Keratinocyte (primary cell): ENCODE measurements at regions not wholly inside any gene's neighbourhood (a gene's known extent, or its start where the extent isn't known, plus 50 kb on each side); places are given as distances from the start of the nearest gene placed in this dataset.

Source experiments
- DNase-seq: peaks from one replicate; pipeline ENCODE4 v3.0.0-alpha.2; 2011; ENCODE audit warnings: low read depth, missing footprints, low spot score
- FAIRE-seq: peaks from 2 replicates; lab custom pipeline; 2011; peaks lifted over from hg19 to GRCh38; lab: Jason Lieb, UNC
- H2AFZ ChIP-seq: 2 replicates; pipeline ENCODE4 v1.6.0; 2012; ENCODE audit warnings: low read length, control low read depth, inconsistent platforms; ENCODE audit not compliant: control insufficient read depth
- H3K27ac ChIP-seq: 2 replicates; pipeline ENCODE4 v1.5.1; 2011; ENCODE audit warnings: low read length; ENCODE audit not compliant: control insufficient read depth, insufficient read depth
- H3K27me3 ChIP-seq: 3 replicates; pipeline ENCODE4 v1.6.0; 2011; ENCODE audit warnings: low read length; ENCODE audit not compliant: control insufficient read depth, insufficient read depth; ENCODE audit errors: extremely low read depth
- H3K36me3 ChIP-seq, 2 experiments: 2 replicates in 1 of 2; 3 replicates in 1 of 2; pipeline ENCODE4 v1.5.1; 2011; ENCODE audit warnings: low read length in 2 of 2, mild to moderate bottlenecking in 1 of 2; ENCODE audit not compliant: control insufficient read depth in 2 of 2, insufficient read depth in 2 of 2; ENCODE audit errors: extremely low read depth in 1 of 2
- H3K4me1 ChIP-seq: 3 replicates; pipeline ENCODE4 v1.5.1; 2011; ENCODE audit warnings: low read length; ENCODE audit not compliant: control insufficient read depth, insufficient read depth; ENCODE audit errors: extremely low read depth
- H3K4me2 ChIP-seq: 3 replicates; pipeline ENCODE4 v1.6.0; 2011; ENCODE audit warnings: low read depth, low read length; ENCODE audit not compliant: control insufficient read depth, insufficient read depth; ENCODE audit errors: extremely low read depth
- H3K4me3 ChIP-seq, 3 experiments: fragments of 200-600 bp in 1 of 3; sonication (generic) in 1 of 3; 2 replicates in 2 of 3; 3 replicates in 1 of 3; pipeline ENCODE4 v1.5.1; 2011 to 2016; ENCODE audit warnings: low read length in 3 of 3, mild to moderate bottlenecking in 3 of 3, control low read depth in 2 of 3, inconsistent platforms in 1 of 3, low read depth in 1 of 3, mixed read lengths in 1 of 3, mixed run types in 1 of 3, moderate library complexity in 1 of 3; ENCODE audit not compliant: control insufficient read depth in 2 of 3, insufficient read depth in 2 of 3; ENCODE audit errors: extremely low read depth in 1 of 3
- H3K79me2 ChIP-seq: 2 replicates; pipeline ENCODE4 v1.6.0; 2012; ENCODE audit warnings: low read length; ENCODE audit not compliant: control insufficient read depth, insufficient read depth
- H3K9ac ChIP-seq: 3 replicates; pipeline ENCODE4 v1.6.0; 2011; ENCODE audit warnings: low read length; ENCODE audit not compliant: control insufficient read depth, insufficient read depth; ENCODE audit errors: extremely low read depth
- H3K9me1 ChIP-seq: 3 replicates; pipeline ENCODE4 v1.6.0; 2011; ENCODE audit warnings: low read length; ENCODE audit not compliant: control insufficient read depth, insufficient read depth; ENCODE audit errors: extremely low read depth
- H3K9me3 ChIP-seq: 2 replicates; pipeline ENCODE4 v1.5.1; 2012; ENCODE audit warnings: low read depth, low read length; ENCODE audit not compliant: control insufficient read depth
- H4K20me1 ChIP-seq: 3 replicates; pipeline ENCODE4 v1.6.0; 2011; ENCODE audit warnings: low read length; ENCODE audit not compliant: control insufficient read depth, insufficient read depth; ENCODE audit errors: extremely low read depth
- CTCF ChIP-seq, 3 experiments: IDR thresholded peaks in 1 of 3; conservative IDR thresholded peaks in 1 of 3; optimal IDR thresholded peaks in 1 of 3; 2 replicates in 2 of 3; 3 replicates in 1 of 3; pipeline versions ENCODE3 to v1.5.1; 2011; ENCODE audit warnings: low read length in 3 of 3, mild to moderate bottlenecking in 3 of 3, moderate library complexity in 2 of 3, control low read depth in 1 of 3, inconsistent platforms in 1 of 3; ENCODE audit not compliant: insufficient read depth in 2 of 3; ENCODE audit errors: extremely low read depth in 1 of 3
- EZH2 ChIP-seq: IDR thresholded peaks from one replicate; pipeline ENCODE4 v1.6.1; 2012; ENCODE audit warnings: inconsistent platforms, mild to moderate bottlenecking, low read length, moderate library complexity
- dilution Hi-C: fragments of 300-500 bp; cut with MboI; formaldehyde crosslinking; loops from one replicate; pipeline ENCODE4 v1.7.0; 2020; ENCODE audit warnings: low sequenced_read_pairs; ENCODE audit not compliant: extremely low pct_ligation_motif_present

GRCh38 chr11:115906171-115906570 is 402.0 kb upstream of the CADM1 start:
- Histone ChIP-seq H3K27ac (no peak overlapping the region), H3K9ac (no peak overlapping the region)
- no peak for TF ChIP-seq EZH2
- no peak for TF ChIP-seq CTCF (optimal IDR thresholded peaks at IDR 0.05 in 1 of 3, IDR thresholded peaks at IDR 0.05 in 1 of 3, conservative IDR thresholded peaks at IDR 0.05 in 1 of 3; ENCODE audit: extremely low read depth in 1 of 3, insufficient read depth in 2 of 3, low read length in 3 of 3)

GRCh38 chr11:115905341-115906000 is 401.3 kb upstream of the CADM1 start:
- H3K4me2 ChIP-seq, result no peak overlapping the region
- H3K27me3 ChIP-seq, result peaks cover 4% of the 10 kb centered on the region

More at GRCh38 chr11:115906171-115906570, 402.0 kb upstream of the CADM1 start:
- no peaks in the 10 kb centered on the region for H3K79me2 ChIP-seq
- no peaks in the 10 kb centered on the region for H3K9me1 ChIP-seq
- H3K4me1 ChIP-seq, result no peaks in the 10 kb centered on the region
- dilution Hi-C loops, result no loop called here
- H3K4me2 ChIP-seq, result no peak overlapping the region
- FAIRE-seq (no peak), DNase-seq (no peak)
- H3K36me3 ChIP-seq, result no peaks in the 10 kb centered on the region
- H4K20me1 ChIP-seq, result no peaks in the 10 kb centered on the region
- peaks cover 4% of the 10 kb centered on the region for H3K27me3 ChIP-seq
- no peak overlapping the region for H2AFZ ChIP-seq
- H3K4me3 ChIP-seq, result no peak overlapping the region
- H3K9me3 ChIP-seq, result no peaks in the 10 kb centered on the region

More at GRCh38 chr11:115905341-115906000, 401.3 kb upstream of the CADM1 start:
- no peaks in the 10 kb centered on the region for H3K36me3 ChIP-seq
- H2AFZ ChIP-seq, result no peak overlapping the region
- no peaks in the 10 kb centered on the region for H3K4me1 ChIP-seq
- no peaks in the 10 kb centered on the region for H3K9me3 ChIP-seq
- H3K4me3 ChIP-seq, result no peak overlapping the region
- no peak for FAIRE-seq
- H3K9me1 ChIP-seq, result no peaks in the 10 kb centered on the region
- dilution Hi-C loops, result no loop called here
- no peak for DNase-seq
- no peak overlapping the region for H3K27ac ChIP-seq
- no peaks in the 10 kb centered on the region for H4K20me1 ChIP-seq
- TF ChIP-seq EZH2, result no peak
- no peak for TF ChIP-seq CTCF (optimal IDR thresholded peaks at IDR 0.05 in 1 of 3, IDR thresholded peaks at IDR 0.05 in 1 of 3, conservative IDR thresholded peaks at IDR 0.05 in 1 of 3; ENCODE audit: extremely low read depth in 1 of 3, insufficient read depth in 2 of 3, low read length in 3 of 3)
- no peak overlapping the region for H3K9ac ChIP-seq
- no peaks in the 10 kb centered on the region for H3K79me2 ChIP-seq
